Limb (tissue), 2 donors: ENCODE measurements at regions not wholly inside any gene's neighbourhood (a gene's known extent, or its start where the extent isn't known, plus 50 kb on each side); places are given as distances from the start of the nearest gene placed in this dataset.
"Not testable (repeated sequence)": the region's sequence is repeated elsewhere in the genome, so short reads cannot be mapped to it uniquely, and the experiment has no call there.

Experiments used
- DNase-seq, 2 donors: peaks; one replicate each; pipeline ENCODE4 v3.0.0-alpha.2; 2016; ENCODE audit errors: extremely low spot score in 2 of 2

GRCh38 chr9:21694424-21694823, 108.0 kb upstream of the MTAP start:
- no peak for DNase-seq

DNA sequence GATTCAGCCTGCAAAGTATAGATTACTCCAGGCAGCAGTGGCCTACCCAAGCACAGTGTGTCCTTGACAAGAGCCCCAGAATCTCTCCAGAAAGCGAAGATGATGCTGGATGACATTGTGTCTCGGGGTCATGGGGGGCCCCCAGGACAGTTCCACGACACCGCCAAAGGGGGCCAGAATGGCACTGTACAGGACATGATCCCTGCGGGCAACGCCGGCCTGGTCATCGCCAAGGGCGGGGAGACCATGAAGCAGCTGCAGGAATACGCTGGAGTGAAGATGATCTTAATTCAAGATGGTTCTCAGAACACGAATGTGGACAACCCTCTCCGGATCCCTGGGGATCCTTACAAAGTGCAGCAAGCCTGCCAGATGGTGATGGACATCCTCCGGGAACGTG, 107.0 kb upstream of the MTAP start:
- DNase-seq, result no peak

DNA sequence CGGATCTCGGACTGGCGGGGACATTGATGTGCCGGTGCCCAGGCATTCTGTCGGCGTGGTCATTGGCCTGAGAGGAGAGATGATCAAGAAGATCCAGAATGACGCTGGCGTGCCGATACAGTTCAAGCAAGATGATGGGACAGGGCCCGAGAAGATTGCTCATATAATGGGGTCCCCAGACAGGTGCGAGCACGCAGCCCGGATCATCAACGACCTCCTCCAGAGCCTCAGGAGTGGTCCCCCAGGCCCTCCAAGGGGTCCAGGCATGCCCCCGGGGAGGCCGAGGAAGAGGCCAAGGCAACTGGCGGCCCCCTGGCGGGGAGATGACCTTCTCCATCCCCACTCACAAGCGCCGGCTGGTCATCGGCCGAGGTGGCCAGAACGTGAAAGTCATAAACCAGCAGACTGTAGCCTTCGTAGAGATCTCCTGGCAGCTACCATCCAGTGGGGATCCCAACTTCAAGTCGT, 106.5 kb upstream of the MTAP start:
- DNase-seq, result no peak

- no peak for DNase-seq
Measured at GRCh38 chr9:21696411-21696871, 106.0 kb upstream of the MTAP start.

DNA sequence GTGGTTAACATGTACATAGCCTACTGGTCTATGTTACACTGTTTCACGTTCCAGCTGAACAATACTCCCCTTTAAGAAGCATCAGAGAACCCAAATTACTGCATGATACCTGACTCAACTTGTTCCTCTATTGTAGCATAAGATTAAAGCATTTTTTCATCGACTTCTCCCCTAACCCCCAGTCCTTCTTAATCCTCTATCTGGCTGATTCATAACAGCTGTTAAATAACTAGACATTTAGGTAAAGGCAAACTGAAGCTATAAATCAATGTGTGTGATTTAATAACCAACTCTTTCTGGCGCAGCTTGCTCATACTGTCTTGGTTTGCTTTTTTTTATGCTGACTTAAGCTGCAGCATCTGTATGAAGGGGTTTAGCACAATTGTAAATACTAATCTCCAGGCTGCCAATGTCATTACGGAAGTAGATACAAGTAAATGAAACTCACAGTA, 94.2 kb upstream of the MTAP start:
- DNase-seq, result no peak

- no peak for DNase-seq
Measured at GRCh38 chr9:21708856-21709255, 93.6 kb upstream of the MTAP start.

DNA sequence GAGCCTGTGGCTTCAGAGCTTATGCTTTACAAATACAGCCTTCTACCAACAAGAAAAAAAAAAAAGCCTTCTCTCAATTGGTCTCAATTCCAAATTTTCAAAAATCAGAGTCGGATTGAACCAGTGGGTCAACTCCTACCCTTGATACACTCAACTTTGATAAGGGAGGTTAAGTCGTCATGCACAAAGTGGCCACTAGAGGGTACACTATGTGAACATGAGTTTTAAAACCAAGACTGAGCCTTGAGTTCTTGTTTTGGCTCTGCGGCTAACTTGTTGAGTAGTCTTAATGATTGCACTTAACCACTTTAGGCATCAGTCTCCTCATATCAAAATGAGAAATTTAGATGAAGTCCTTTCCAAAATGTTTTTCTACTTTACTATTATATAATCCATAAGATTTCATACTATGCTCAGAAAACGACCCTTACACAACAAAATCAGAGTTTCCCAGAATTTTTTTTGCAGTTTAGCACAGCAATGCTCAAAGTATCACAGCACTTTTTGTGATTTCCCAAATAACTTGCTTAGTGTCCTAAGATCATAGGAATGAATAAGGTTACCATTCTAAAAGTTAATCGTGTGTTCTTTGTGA, 92.9 kb upstream of the MTAP start:
- no peak for DNase-seq

DNA sequence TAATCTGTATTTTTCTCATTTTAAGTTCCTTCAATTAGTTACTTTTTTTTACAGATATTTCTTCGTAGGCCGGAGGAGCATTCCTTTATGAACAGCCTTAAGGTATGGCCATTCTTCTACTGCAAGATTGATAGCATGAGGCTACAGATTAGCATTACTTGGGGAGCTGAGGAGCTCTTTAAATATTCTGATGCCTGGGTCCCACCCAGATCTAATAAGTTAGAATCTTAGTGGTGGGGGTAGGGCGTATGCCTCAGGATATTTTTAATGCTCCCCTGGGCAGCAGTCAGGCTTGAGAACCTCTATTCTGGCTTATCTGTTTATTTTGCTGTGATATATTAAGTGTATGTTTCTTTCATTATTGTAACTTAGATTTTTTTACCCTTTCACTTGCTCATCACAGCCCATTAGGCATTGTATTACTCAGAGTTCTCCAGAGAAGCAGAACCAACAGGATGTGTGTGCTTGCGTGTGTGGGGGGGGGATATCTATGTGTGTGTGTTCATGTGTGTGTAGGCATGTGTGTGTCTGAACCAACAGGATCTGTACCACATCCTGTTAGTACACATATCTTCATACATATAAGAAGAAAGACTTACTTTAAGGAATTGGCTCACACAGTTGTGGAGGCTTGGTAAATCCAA, 91.8 kb upstream of the MTAP start:
- no peak for DNase-seq

DNA sequence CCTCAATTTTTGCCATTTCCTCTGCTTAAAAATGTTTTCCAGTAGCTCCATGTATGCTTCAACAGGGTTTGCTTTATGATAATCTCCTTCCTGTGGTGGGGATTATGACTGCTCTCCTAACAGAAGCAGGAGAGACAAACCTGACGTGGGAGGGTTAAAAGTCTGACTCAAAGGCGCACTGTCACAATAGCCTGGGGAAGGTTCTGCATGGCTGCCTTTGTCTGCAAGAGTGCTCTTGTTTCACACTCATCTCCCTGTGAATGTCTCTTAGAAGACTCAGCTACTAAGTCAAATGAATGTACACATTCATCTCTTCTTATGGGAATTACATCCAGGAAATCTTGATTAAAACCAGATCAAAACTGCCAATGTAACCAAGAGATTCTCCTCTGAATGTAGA, 90.9 kb upstream of the MTAP start:
- DNase-seq, result no peak

GRCh38 chr9:21715408-21715807, 87.0 kb upstream of the MTAP start:
- DNase-seq, result no peak

DNA sequence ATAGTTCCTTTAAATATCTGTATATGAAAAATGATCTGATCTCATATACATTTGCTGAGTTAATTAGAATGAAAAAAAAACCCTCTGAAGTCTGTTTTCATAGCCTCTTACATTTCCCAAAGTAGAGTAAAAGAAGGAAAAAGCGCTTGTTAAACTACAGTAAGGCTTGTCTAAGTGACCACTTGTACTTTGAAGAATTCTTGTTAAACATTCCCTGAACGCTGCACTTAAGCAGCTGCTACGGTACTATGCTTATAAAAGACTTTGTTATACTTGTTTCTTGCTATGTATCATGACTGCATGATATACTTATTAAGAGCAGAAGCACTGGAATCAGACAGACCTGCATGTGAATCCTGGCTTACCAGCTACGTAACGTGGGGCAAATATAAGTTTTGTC, 81.7 kb upstream of the MTAP start:
- DNase-seq, result no peak

GRCh38 chr9:21727411-21727810, 75.0 kb upstream of the MTAP start:
- not testable (repeated sequence) for DNase-seq

DNA sequence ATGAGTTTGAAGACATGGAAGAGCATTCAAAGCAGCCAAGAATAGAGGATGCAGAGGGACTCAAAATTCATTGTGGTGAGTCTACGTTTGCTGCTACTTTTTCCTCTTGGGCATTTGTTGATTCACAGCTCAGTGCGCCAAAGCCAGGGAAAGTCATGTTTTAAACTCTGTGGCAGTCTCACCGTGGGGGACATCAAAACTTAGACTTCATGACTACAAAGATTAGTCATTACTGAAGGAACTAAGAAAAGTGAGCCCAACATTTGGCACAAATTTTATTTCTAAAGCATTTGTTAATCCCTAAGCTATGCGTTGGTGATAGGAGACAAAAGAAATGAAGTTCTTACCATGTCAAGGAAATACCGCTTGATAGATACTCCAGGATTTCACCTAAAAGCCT, 73.7 kb upstream of the MTAP start:
- no peak for DNase-seq

GRCh38 chr9:21729648-21730047, 72.8 kb upstream of the MTAP start:
- DNase-seq, result no peak

- no peak for DNase-seq
Measured at GRCh38 chr9:21730899-21731298, 71.5 kb upstream of the MTAP start.

DNA sequence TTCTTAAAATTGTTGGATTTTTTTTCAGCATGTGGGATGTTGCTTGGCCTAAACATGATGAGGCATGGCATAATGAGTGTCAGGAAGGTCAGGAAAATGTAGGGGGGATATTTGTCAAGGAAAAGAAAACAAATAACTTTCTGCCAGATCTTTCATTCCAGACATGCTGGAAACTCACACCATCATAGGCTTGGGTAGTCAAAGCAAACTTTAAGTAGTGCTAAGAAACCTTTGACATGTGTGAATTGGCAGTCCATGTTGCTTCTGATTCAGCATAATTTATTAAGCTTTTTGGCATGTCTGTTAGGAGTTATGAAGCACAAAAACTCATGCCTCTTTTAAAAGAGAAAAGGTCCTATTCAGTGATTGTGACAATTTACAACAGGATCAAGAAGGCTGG, 61.3 kb upstream of the MTAP start:
- no peak for DNase-seq

DNA sequence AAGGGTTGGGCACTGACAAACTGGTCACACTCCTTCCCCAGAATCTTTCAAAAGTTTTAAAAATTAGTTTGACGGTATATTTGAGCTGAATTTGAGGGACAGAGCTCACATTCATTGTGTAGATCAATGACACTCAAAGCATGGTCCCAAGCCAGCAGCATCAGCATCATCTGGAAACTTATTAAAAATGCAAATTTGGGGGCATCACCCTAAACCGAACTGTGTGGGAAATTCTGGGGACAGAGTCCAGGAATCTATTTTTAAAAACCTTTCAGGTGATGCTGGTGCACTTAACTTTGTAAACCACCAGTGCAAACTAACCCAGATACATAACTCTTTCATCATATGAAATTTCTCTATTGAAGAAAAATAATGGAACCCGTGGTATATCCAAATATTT, 58.1 kb upstream of the MTAP start:
- DNase-seq, result no peak

DNA sequence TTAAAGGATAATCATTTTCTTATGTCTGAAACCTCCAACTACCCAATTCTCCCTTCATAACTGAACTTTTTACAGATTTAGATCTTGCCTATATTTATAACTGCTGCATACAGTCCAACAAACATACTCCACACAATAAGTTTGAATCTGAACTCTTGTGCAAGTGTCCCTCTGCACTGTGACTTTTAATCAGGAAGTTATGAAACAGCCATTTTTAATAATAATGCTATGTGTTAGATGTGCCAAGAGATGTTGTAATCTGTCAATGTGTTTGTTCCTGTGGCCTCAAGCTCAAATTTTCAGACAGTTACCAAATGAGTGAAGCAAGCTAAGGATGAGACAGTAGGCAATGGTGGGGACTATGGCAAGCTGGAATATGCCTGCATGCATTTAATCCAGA, 57.6 kb upstream of the MTAP start:
- DNase-seq, result no peak

- no peak for DNase-seq
Measured at GRCh38 chr9:21746550-21746949, 55.9 kb upstream of the MTAP start.

- DNase-seq, result no peak
Measured at GRCh38 chr9:21747175-21747574, 55.3 kb upstream of the MTAP start.

- DNase-seq, result no peak
Measured at GRCh38 chr9:21750021-21750735, 52.3 kb upstream of the MTAP start.

- no peak for DNase-seq
Measured at GRCh38 chr9:21751998-21752397, 50.4 kb upstream of the MTAP start.
